ENCODE measurements at regions not wholly inside any gene's neighbourhood (a gene's known extent, or its start where the extent isn't known, plus 50 kb on each side); places are given as distances from the start of the nearest gene placed in this dataset.
"Not testable (repeated sequence)": the region's sequence is repeated elsewhere in the genome, so short reads cannot be mapped to it uniquely, and the experiment has no call there.

GRCh38 chr1:30449428-30450147 is 273.8 kb downstream of the MATN1 start:
- H3K27ac Mint-ChIP-seq = no peak overlapping the region
- no peaks in the 10 kb centered on the region for H3K4me1 Mint-ChIP-seq (ENCODE audit: low read depth)
- DNase-seq (no peak), ATAC-seq (replicated peaks in 1 of 2) (no peak)
- H3K27me3 Mint-ChIP-seq (ENCODE audit: low read depth) = peaks cover 14% of the 10 kb centered on the region
- H3K36me3 Mint-ChIP-seq (ENCODE audit: insufficient read depth in 2 of 2) = no peaks in the 10 kb centered on the region
- no peak overlapping the region for H3K4me3 Mint-ChIP-seq
- peaks cover 0 to 3% of the 10 kb centered on the region in 2 donors for H3K9me3 Mint-ChIP-seq

GRCh38 chr1:30449003-30449402 is 274.4 kb downstream of the MATN1 start:
- DNase-seq (no peak), ATAC-seq (replicated peaks in 1 of 2) (no peak)
- no peak overlapping the region for H3K27ac Mint-ChIP-seq
- H3K27me3 Mint-ChIP-seq (ENCODE audit: low read depth) = peaks cover 14% of the 10 kb centered on the region
- peaks cover 0 to 3% of the 10 kb centered on the region in 2 donors for H3K9me3 Mint-ChIP-seq
- H3K36me3 Mint-ChIP-seq (ENCODE audit: insufficient read depth in 2 of 2) = no peaks in the 10 kb centered on the region
- H3K4me1 Mint-ChIP-seq (ENCODE audit: low read depth) = no peaks in the 10 kb centered on the region
- no peak overlapping the region for H3K4me3 Mint-ChIP-seq

GRCh38 chr1:30447701-30448100 is 275.7 kb downstream of the MATN1 start:
- no peak for DNase-seq
- no peaks in the 10 kb centered on the region for H3K36me3 Mint-ChIP-seq (ENCODE audit: insufficient read depth in 2 of 2)
- no peak overlapping the region for H3K27ac Mint-ChIP-seq
- no peaks in the 10 kb centered on the region for H3K4me1 Mint-ChIP-seq (ENCODE audit: low read depth)
- H3K9me3 Mint-ChIP-seq = peaks cover 0 to 3% of the 10 kb centered on the region in 2 donors
- H3K4me3 Mint-ChIP-seq = no peak overlapping the region
- H3K27me3 Mint-ChIP-seq (ENCODE audit: low read depth) = peaks cover 14% of the 10 kb centered on the region
- no peak for ATAC-seq (replicated peaks in 1 of 2)

- H3K27me3 Mint-ChIP-seq (ENCODE audit: low read depth) = peaks cover 14% of the 10 kb centered on the region
- ATAC-seq (replicated peaks in 1 of 2) (no peak), DNase-seq (no peak)
- no peaks in the 10 kb centered on the region for H3K36me3 Mint-ChIP-seq (ENCODE audit: insufficient read depth in 2 of 2)
- H3K9me3 Mint-ChIP-seq = peaks cover 0 to 1% of the 10 kb centered on the region in 2 donors
- H3K27ac Mint-ChIP-seq = no peak overlapping the region
- no peaks in the 10 kb centered on the region for H3K4me1 Mint-ChIP-seq (ENCODE audit: low read depth)
- H3K4me3 Mint-ChIP-seq = no peak overlapping the region
Measured at GRCh38 chr1:30447080-30447479, 276.3 kb downstream of the MATN1 start.

DNA sequence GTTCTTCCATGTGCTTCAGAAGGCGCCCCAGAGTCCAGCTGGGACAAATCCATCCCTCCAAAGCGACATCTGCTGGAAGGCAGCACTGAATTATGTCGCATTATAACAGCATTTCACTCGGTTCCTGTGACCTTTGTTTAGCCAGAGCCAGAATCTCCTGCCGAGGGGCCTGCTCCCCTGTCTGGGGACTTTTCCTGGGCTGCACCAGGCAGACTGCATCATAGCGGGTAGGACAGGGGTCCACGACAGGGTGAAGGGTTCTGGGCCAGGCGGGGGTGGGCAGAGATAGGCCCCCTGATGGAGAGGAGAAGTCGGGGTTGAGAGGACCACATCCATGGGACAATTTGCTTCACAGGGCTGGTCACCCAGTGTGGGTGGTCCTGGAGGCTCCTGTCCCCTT is 276.9 kb downstream of the MATN1 start:
- ATAC-seq (replicated peaks in 1 of 2) (no peak), DNase-seq (no peak)
- Mint-ChIP-seq H3K4me1 (ENCODE audit: low read depth) (no peaks in the 10 kb centered on the region), H3K4me3 (no peak overlapping the region), H3K27me3 (ENCODE audit: low read depth) (peaks cover 14% of the 10 kb centered on the region), H3K36me3 (ENCODE audit: insufficient read depth in 2 of 2) (no peaks in the 10 kb centered on the region), H3K27ac (no peak overlapping the region), H3K9me3 (no peaks in the 10 kb centered on the region)

GRCh38 chr1:30446095-30446494 is 277.3 kb downstream of the MATN1 start:
- Mint-ChIP-seq H3K9me3 (no peaks in the 10 kb centered on the region), H3K4me3 (no peak overlapping the region), H3K4me1 (ENCODE audit: low read depth) (no peaks in the 10 kb centered on the region), H3K36me3 (ENCODE audit: insufficient read depth in 2 of 2) (no peaks in the 10 kb centered on the region), H3K27me3 (ENCODE audit: low read depth) (peaks cover 14% of the 10 kb centered on the region), H3K27ac (no peak overlapping the region)
- ATAC-seq (replicated peaks in 1 of 2) (no peak), DNase-seq (no peak)

- ATAC-seq (replicated peaks in 1 of 2) (no peak), DNase-seq (no peak)
- Mint-ChIP-seq H3K4me3 (no peak overlapping the region), H3K36me3 (ENCODE audit: insufficient read depth in 2 of 2) (no peaks in the 10 kb centered on the region), H3K27ac (no peak overlapping the region), H3K27me3 (ENCODE audit: low read depth) (peaks cover 14% of the 10 kb centered on the region), H3K9me3 (no peaks in the 10 kb centered on the region), H3K4me1 (ENCODE audit: low read depth) (no peaks in the 10 kb centered on the region)
Measured at GRCh38 chr1:30445449-30445848, 277.9 kb downstream of the MATN1 start.

DNA sequence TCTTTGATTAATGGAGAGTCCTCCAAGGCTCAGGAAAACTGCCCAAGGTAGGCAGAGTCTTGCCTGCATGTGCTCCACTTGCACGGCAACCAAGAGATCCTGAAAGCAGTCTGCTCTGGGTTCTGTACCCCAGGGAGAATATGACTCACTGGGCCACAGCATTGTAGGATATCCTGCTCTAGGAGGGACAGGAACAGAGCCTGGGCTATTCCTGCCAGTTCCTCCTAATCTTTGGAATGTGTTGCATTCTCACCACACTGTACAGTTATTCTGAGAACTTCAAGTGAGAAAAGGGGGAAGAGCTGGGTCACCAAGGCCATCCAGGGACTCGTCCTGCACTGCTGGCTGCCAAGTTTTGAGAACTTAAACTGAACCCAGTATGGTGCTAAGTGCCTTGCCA is 278.5 kb downstream of the MATN1 start:
- ATAC-seq (replicated peaks in 1 of 2) (no peak), DNase-seq (no peak)
- Mint-ChIP-seq H3K27ac (no peak overlapping the region), H3K4me3 (no peak overlapping the region), H3K27me3 (ENCODE audit: low read depth) (peaks cover 9% of the 10 kb centered on the region), H3K4me1 (ENCODE audit: low read depth) (no peaks in the 10 kb centered on the region), H3K9me3 (no peaks in the 10 kb centered on the region), H3K36me3 (ENCODE audit: insufficient read depth in 2 of 2) (no peaks in the 10 kb centered on the region)

- ATAC-seq (replicated peaks in 1 of 2) = no peak
- peaks cover 8% of the 10 kb centered on the region for H3K27me3 Mint-ChIP-seq (ENCODE audit: low read depth)
- H3K4me3 Mint-ChIP-seq = no peak overlapping the region
- H3K9me3 Mint-ChIP-seq = no peaks in the 10 kb centered on the region
- no peaks in the 10 kb centered on the region for H3K4me1 Mint-ChIP-seq (ENCODE audit: low read depth)
- no peaks in the 10 kb centered on the region for H3K36me3 Mint-ChIP-seq (ENCODE audit: insufficient read depth in 2 of 2)
- no peak overlapping the region for H3K27ac Mint-ChIP-seq
- no peak for DNase-seq
Measured at GRCh38 chr1:30444401-30444800, 279.0 kb downstream of the MATN1 start.

DNA sequence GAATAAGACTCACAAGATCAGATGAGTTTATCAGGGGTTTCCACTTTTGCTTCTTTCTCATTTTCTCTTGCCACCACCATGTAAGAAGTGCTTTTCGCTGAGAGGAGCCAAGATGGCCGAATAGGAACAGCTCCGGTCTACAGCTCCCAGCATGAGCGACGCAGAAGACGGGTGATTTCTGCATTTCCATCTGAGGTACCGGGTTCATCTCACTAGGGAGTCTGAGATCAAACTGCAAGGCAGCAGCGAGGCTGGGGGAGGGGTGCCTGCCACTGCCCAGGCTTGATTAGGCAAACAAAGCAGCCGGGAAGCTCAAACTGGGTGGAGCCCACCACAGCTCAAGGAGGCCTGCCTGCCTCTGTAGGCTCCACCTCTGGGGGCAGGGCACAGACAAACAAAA is 285.1 kb downstream of the MATN1 start:
- H3K9me3 Mint-ChIP-seq = not testable (repeated sequence)

GRCh38 chr1:30437059-30437576 is 286.3 kb downstream of the MATN1 start:
- peaks cover 0 to 2% of the 10 kb centered on the region in 2 donors for H3K36me3 Mint-ChIP-seq (ENCODE audit: insufficient read depth in 2 of 2)
- no peak overlapping the region for H3K27ac Mint-ChIP-seq
- DNase-seq = no peak
- ATAC-seq (replicated peaks in 1 of 2) = no peak
- peaks cover 0 to 6% of the 10 kb centered on the region in 2 donors for H3K9me3 Mint-ChIP-seq
- H3K4me3 Mint-ChIP-seq = no peak overlapping the region
- H3K27me3 Mint-ChIP-seq (ENCODE audit: low read depth) = peaks cover 5% of the 10 kb centered on the region
- H3K4me1 Mint-ChIP-seq (ENCODE audit: low read depth) = no peaks in the 10 kb centered on the region

More for the DNA sequence above, 285.1 kb downstream of the MATN1 start:
- H3K36me3 Mint-ChIP-seq (ENCODE audit: insufficient read depth in 2 of 2); ATAC-seq (replicated peaks in 1 of 2); H3K27me3 Mint-ChIP-seq (ENCODE audit: low read depth); DNase-seq; H3K4me3 Mint-ChIP-seq; H3K4me1 Mint-ChIP-seq (ENCODE audit: low read depth); H3K27ac Mint-ChIP-seq: not testable (repeated sequence)

DNA sequence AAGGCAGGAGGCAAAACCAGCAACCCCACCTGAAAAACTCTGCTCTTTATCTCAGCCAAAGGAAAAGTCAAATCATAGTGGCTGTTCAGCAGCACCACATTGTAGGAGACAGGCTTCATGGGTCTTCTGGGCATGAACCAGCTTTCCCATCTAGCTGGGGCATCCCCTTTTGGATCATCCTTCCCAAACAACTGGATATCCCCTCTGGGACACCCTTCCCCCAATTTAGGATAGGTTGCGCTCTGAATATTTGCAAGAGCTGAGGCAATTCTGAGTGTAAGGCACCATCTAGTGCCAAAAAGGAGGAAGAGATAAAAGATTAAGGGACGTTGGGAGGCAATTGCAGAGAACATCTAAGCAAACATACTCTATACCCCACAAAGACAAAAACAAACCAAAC is 295.8 kb downstream of the MATN1 start:
- H3K27me3 Mint-ChIP-seq (ENCODE audit: low read depth) = peaks cover 49% of the 10 kb centered on the region
- ATAC-seq (replicated peaks in 1 of 2) (no peak), DNase-seq (no peak)
- peaks cover 5 to 9% of the 10 kb centered on the region in 2 donors for H3K9me3 Mint-ChIP-seq
- no peak overlapping the region for H3K4me3 Mint-ChIP-seq
- peaks cover 4 to 6% of the 10 kb centered on the region in 2 donors for H3K36me3 Mint-ChIP-seq (ENCODE audit: insufficient read depth in 2 of 2)
- H3K27ac Mint-ChIP-seq = no peak overlapping the region
- no peaks in the 10 kb centered on the region for H3K4me1 Mint-ChIP-seq (ENCODE audit: low read depth)

- peaks cover 30% of the 10 kb centered on the region for H3K27me3 Mint-ChIP-seq (ENCODE audit: low read depth)
- H3K4me1 Mint-ChIP-seq (ENCODE audit: low read depth) = no peaks in the 10 kb centered on the region
- H3K9me3 Mint-ChIP-seq = peaks cover 5 to 6% of the 10 kb centered on the region in 2 donors
- no peak overlapping the region for H3K4me3 Mint-ChIP-seq
- no peak for DNase-seq
- no peak for ATAC-seq (replicated peaks in 1 of 2)
- H3K27ac Mint-ChIP-seq = no peak overlapping the region
- H3K36me3 Mint-ChIP-seq (ENCODE audit: insufficient read depth in 2 of 2) = peaks cover 2% of the 10 kb centered on the region in 2 donors
Measured at GRCh38 chr1:30425046-30425445, 298.3 kb downstream of the MATN1 start.

DNA sequence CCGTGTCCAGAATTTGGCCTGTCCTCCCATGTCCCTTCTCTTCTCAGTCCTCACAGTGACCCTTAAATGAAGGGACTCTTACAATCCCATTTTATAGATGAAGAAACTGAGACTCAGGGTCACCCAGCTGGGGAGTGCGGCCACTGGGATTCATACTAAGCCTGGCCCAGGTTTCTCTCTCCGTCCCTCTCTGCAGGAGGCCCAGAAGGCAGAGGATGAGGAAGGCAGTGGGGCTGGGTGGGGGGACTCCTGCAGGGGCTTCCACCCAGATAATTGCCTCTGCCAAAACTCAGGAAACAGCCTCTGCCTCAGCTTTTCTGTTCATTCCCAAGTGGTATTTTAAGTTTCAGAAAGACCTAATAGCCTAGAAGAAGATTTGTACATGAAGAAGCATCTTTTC is 299.8 kb downstream of the MATN1 start:
- Mint-ChIP-seq H3K4me3 (no peak overlapping the region), H3K4me1 (ENCODE audit: low read depth) (no peaks in the 10 kb centered on the region), H3K36me3 (ENCODE audit: insufficient read depth in 2 of 2) (peaks cover 2% of the 10 kb centered on the region in 2 donors), H3K27me3 (ENCODE audit: low read depth) (peaks cover 15% of the 10 kb centered on the region), H3K27ac (no peak overlapping the region), H3K9me3 (peaks cover 5 to 6% of the 10 kb centered on the region in 2 donors)
- ATAC-seq (replicated peaks in 1 of 2) = no peak
- no peak for DNase-seq

Data from activated T-cell treated with anti-CD3 and anti-CD28 coated beads, Interleukin-2, amount 50 U/mL, for 72 hours (primary cell).